CD4-positive, alpha-beta T cell (primary cell): ENCODE measurements at regions not wholly inside any gene's neighbourhood (a gene's known extent, or its start where the extent isn't known, plus 50 kb on each side); places are given as distances from the start of the nearest gene placed in this dataset.

Experiments used
- ATAC-seq: fragments of 200-7000 bp; cut with Tn5 transposase; one replicate; pipeline ENCODE4 v1.10.0; 2022; ENCODE audit warnings: mild to moderate bottlenecking; ENCODE audit not compliant: poor library complexity
- CTCF ChIA-PET: fragments of 350-600 bp; sonication (Branson Sonifier 250); formaldehyde crosslinking; loops from one replicate; lab custom pipeline; 2021; ENCODE audit warnings: antibody characterized with exemption, inconsistent platforms; lab: Charles Lee
- POLR2A ChIA-PET: fragments of 350-600 bp; sonication (Branson Sonifier 250); formaldehyde crosslinking; loops from one replicate; lab custom pipeline; 2021; ENCODE audit warnings: antibody characterized with exemption, inconsistent platforms; lab: Charles Lee
- DNase-seq, 14 experiments: peaks; one replicate each; pipeline ENCODE4 v3.0.0-alpha.2; 2013 to 2020; ENCODE audit warnings: mixed read lengths in 2 of 14
- H3K27ac ChIP-seq, 2 donors: one replicate each; pipeline versions ENCODE4 v1.5.1 to v1.7.0; 2013; ENCODE audit warnings: low read length in 2 of 2, low read depth in 1 of 2, mild to moderate bottlenecking in 1 of 2
- H3K27me3 ChIP-seq, 2 experiments: 1 replicate in 1 of 2; 2 replicates in 1 of 2; pipeline versions ENCODE4 v1.6.1 to v1.7.0; 2013; ENCODE audit warnings: low read length in 2 of 2, control low read depth in 1 of 2, mild to moderate bottlenecking in 1 of 2, moderate library complexity in 1 of 2; ENCODE audit not compliant: insufficient read depth in 2 of 2, control insufficient read depth in 1 of 2
- H3K36me3 ChIP-seq: one replicate; pipeline ENCODE4 v1.6.1; 2013; ENCODE audit warnings: low read length, control low read depth; ENCODE audit not compliant: insufficient read depth
- H3K4me1 ChIP-seq: one replicate; pipeline ENCODE4 v1.6.1; 2013; ENCODE audit warnings: low read length, control low read depth; ENCODE audit not compliant: insufficient read depth
- H3K4me3 ChIP-seq: one replicate; pipeline ENCODE4 v1.5.1; 2013; ENCODE audit warnings: mild to moderate bottlenecking, low read length, moderate library complexity
- H3K9me3 ChIP-seq, 2 experiments: 1 replicate in 1 of 2; 2 replicates in 1 of 2; pipeline versions ENCODE4 v1.6.1 to v1.7.0; 2013; ENCODE audit warnings: low read length in 2 of 2, mild to moderate bottlenecking in 2 of 2, control low read depth in 1 of 2, moderate library complexity in 1 of 2; ENCODE audit not compliant: control insufficient read depth in 1 of 2, insufficient read depth in 1 of 2
- H3K27ac Mint-ChIP-seq: one replicate; pipeline ENCODE4 v1.8.0; 2020; ENCODE audit warnings: mixed read lengths
- H3K27me3 Mint-ChIP-seq: one replicate; pipeline ENCODE4 v1.8.0; 2021; ENCODE audit warnings: mixed read lengths
- H3K36me3 Mint-ChIP-seq: one replicate; pipeline ENCODE4 v1.8.0; 2021; ENCODE audit warnings: low read depth, mixed read lengths
- H3K4me1 Mint-ChIP-seq: one replicate; pipeline ENCODE4 v1.8.0; 2021; ENCODE audit warnings: low read depth, mixed read lengths
- H3K4me3 Mint-ChIP-seq: one replicate; pipeline ENCODE4 v1.8.0; 2020; ENCODE audit warnings: mild to moderate bottlenecking, mixed read lengths
- H3K9me3 Mint-ChIP-seq: one replicate; pipeline ENCODE4 v1.8.0; 2020; ENCODE audit warnings: mixed read lengths
- intact Hi-C, 2 experiments: fragments of 100-400 bp; cut with DNase I in 1 of 2; cut with micrococcal nuclease in 1 of 2; formaldehyde crosslinking; loops; one replicate each; pipeline versions ENCODE4 v1.15.1 to v1.9.0; 2023 to 2025; cut with DNase I, micrococcal nuclease
- TF ChIP-seq, protein P1 (sequence below): fragments of 200-600 bp; IDR thresholded peaks from one replicate; pipeline ENCODE4 v1.8.0; 2022; ENCODE audit warnings: antibody characterized with exemption, mild to moderate bottlenecking

DNA sequence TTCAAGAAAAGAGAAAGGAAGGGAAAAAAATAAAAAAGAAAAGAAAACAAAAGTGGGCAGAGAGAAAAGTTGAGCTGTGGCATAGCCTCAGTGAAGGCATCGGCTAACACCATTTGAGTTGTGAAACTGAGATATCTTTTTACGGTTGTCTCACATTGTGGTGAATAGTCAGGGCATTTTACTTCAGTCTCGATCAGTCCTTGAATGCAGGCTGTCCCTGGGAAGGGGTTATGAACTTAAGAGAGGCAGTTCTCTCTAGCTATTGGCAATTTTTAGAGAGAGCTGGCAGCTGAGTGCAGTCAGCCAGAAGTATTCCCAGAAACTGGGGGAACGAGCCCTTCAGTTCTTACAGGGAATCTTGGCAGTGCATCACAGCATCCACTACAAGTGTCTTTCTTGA, 93.5 kb upstream of the SLC6A14 start:
- Histone ChIP-seq H3K27me3 (no peaks in the 10 kb centered on the region), H3K4me3 (no peak overlapping the region), H3K27ac (no peak overlapping the region), H3K9me3 (no peaks in the 10 kb centered on the region), H3K4me1 (no peaks in the 10 kb centered on the region), H3K36me3 (no peaks in the 10 kb centered on the region)
- Mint-ChIP-seq H3K27ac (no peak overlapping the region), H3K27me3 (no peaks in the 10 kb centered on the region), H3K36me3 (no peaks in the 10 kb centered on the region), H3K4me1 (no peaks in the 10 kb centered on the region), H3K4me3 (no peak overlapping the region), H3K9me3 (peaks cover 3% of the 10 kb centered on the region)
- DNase-seq, result no peak
- ChIA-PET POLR2A (no interaction called here), CTCF (no interaction called here)
- TF ChIP-seq, protein P1, sequence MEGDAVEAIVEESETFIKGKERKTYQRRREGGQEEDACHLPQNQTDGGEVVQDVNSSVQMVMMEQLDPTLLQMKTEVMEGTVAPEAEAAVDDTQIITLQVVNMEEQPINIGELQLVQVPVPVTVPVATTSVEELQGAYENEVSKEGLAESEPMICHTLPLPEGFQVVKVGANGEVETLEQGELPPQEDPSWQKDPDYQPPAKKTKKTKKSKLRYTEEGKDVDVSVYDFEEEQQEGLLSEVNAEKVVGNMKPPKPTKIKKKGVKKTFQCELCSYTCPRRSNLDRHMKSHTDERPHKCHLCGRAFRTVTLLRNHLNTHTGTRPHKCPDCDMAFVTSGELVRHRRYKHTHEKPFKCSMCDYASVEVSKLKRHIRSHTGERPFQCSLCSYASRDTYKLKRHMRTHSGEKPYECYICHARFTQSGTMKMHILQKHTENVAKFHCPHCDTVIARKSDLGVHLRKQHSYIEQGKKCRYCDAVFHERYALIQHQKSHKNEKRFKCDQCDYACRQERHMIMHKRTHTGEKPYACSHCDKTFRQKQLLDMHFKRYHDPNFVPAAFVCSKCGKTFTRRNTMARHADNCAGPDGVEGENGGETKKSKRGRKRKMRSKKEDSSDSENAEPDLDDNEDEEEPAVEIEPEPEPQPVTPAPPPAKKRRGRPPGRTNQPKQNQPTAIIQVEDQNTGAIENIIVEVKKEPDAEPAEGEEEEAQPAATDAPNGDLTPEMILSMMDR, result no peak
- ATAC-seq, result no peak
- intact Hi-C loops, result no loop called here

- H3K4me3 Mint-ChIP-seq, result no peak overlapping the region
These were observed 90.4 kb upstream of the SLC6A14 start for GRCh38 chrX:116345958-116346357.

DNA sequence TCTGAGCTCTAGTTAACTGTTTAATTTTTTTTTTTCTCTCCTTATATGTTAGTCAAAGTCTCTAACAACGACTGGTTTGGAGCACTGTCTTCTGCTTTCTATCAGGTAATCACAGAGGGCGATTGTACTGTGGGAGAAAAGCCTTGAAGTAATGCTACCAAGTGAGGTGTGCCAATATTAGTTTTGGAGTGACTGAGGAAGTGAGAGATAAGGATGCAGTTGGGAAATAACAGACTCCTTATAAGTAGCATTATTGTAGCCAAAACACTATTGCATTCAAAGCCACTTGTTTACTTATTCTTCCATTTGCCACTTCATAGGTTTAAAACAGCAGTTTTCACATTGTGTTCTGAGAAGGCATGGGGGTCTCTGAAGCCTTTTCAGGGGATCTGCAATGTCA, 79.1 kb upstream of the SLC6A14 start:
- H3K9me3 Mint-ChIP-seq, result no peaks in the 10 kb centered on the region
- Histone ChIP-seq H3K9me3 (no peaks in the 10 kb centered on the region), H3K27me3 (no peaks in the 10 kb centered on the region), H3K36me3 (no peaks in the 10 kb centered on the region), H3K4me1 (no peaks in the 10 kb centered on the region), H3K4me3 (no peak overlapping the region), H3K27ac (no peak overlapping the region)
- POLR2A ChIA-PET, result no interaction called here
- H3K27ac Mint-ChIP-seq, result no peak overlapping the region
- CTCF ChIA-PET, result no interaction called here
- ATAC-seq (no peak), DNase-seq (no peak)
- H3K36me3 Mint-ChIP-seq, result no peaks in the 10 kb centered on the region
- intact Hi-C loops, result no loop called here
- no peak overlapping the region for H3K4me3 Mint-ChIP-seq
- TF ChIP-seq, protein P1, result no peak
- H3K4me1 Mint-ChIP-seq, result no peaks in the 10 kb centered on the region
- no peaks in the 10 kb centered on the region for H3K27me3 Mint-ChIP-seq

More at GRCh38 chrX:116345958-116346357, 90.4 kb upstream of the SLC6A14 start:
- Histone ChIP-seq H3K4me3 (no peak overlapping the region), H3K27me3 (no peaks in the 10 kb centered on the region), H3K36me3 (no peaks in the 10 kb centered on the region), H3K9me3 (peaks cover 0 to 4% of the 10 kb centered on the region in 2 experiments), H3K4me1 (no peaks in the 10 kb centered on the region), H3K27ac (no peak overlapping the region)
- TF ChIP-seq, protein P1, result no peak
- no peak overlapping the region for H3K27ac Mint-ChIP-seq
- no peaks in the 10 kb centered on the region for H3K36me3 Mint-ChIP-seq
- no peaks in the 10 kb centered on the region for H3K27me3 Mint-ChIP-seq
- H3K9me3 Mint-ChIP-seq, result no peaks in the 10 kb centered on the region
- ATAC-seq (no peak), DNase-seq (no peak)
- ChIA-PET CTCF (no interaction called here), POLR2A (no interaction called here)
- no peaks in the 10 kb centered on the region for H3K4me1 Mint-ChIP-seq
- intact Hi-C loops, result no loop called here
